Activated CD4-positive, alpha-beta T cell treated with anti-CD3 and anti-CD28 coated beads for 36 hours (primary cell): ENCODE measurements at regions not wholly inside any gene's neighbourhood (a gene's known extent, or its start where the extent isn't known, plus 50 kb on each side); places are given as distances from the start of the nearest gene placed in this dataset.
"Not testable (repeated sequence)": the region's sequence is repeated elsewhere in the genome, so short reads cannot be mapped to it uniquely, and the experiment has no call there.

Source experiments
- ATAC-seq: fragments of 200-7000 bp; cut with Tn5 transposase; one replicate; pipeline ENCODE4 v1.10.0; 2021; ENCODE audit warnings: mild to moderate bottlenecking, moderate library complexity
- CTCF ChIA-PET: fragments of 350-600 bp; sonication (Branson Sonifier 250); formaldehyde crosslinking; loops from one replicate; lab custom pipeline; 2021; ENCODE audit warnings: antibody characterized with exemption; lab: Charles Lee
- POLR2A ChIA-PET: fragments of 350-600 bp; sonication (Branson Sonifier 250); formaldehyde crosslinking; loops from one replicate; lab custom pipeline; 2021; ENCODE audit warnings: antibody characterized with exemption, inconsistent platforms; lab: Charles Lee
- DNase-seq: peaks from one replicate; pipeline ENCODE4 v3.0.0-alpha.2; 2020
- H3K27ac Mint-ChIP-seq: one replicate; pipeline ENCODE4 v1.8.0; 2021; ENCODE audit warnings: mixed read lengths
- H3K27me3 Mint-ChIP-seq: one replicate; pipeline ENCODE4 v1.8.0; 2021; ENCODE audit warnings: mixed read lengths
- H3K36me3 Mint-ChIP-seq: one replicate; pipeline ENCODE4 v1.8.0; 2021; ENCODE audit warnings: low read depth, mixed read lengths
- H3K4me1 Mint-ChIP-seq: one replicate; pipeline ENCODE4 v1.8.0; 2021; ENCODE audit warnings: mixed read lengths
- H3K4me3 Mint-ChIP-seq: one replicate; pipeline ENCODE4 v1.8.0; 2021; ENCODE audit warnings: mild to moderate bottlenecking, moderate library complexity, mixed read lengths
- H3K9me3 Mint-ChIP-seq: one replicate; pipeline ENCODE4 v1.8.0; 2021; ENCODE audit warnings: low read depth, mixed read lengths
- intact Hi-C, 2 experiments: fragments of 100-400 bp; cut with DNase I in 1 of 2; cut with micrococcal nuclease in 1 of 2; formaldehyde crosslinking; loops; one replicate each; pipeline versions ENCODE4 v1.14.2 to v1.15.1; 2022 to 2024; cut with DNase I, micrococcal nuclease

- Mint-ChIP-seq H3K27me3 (no peaks in the 10 kb centered on the region), H3K4me3 (no peak overlapping the region), H3K27ac (no peak overlapping the region), H3K36me3 (no peaks in the 10 kb centered on the region), H3K4me1 (no peaks in the 10 kb centered on the region), H3K9me3 (peaks cover 12% of the 10 kb centered on the region)
- no peak for ATAC-seq
- ChIA-PET POLR2A (no interaction called here), CTCF (no interaction called here)
- intact Hi-C loops, result no loop called here
- DNase-seq, result no peak
These were observed 348.5 kb downstream of the DNAH5 start for GRCh38 chr5:13595978-13596377.

- H3K27me3 Mint-ChIP-seq, result no peaks in the 10 kb centered on the region
- no peak for DNase-seq
- no peak overlapping the region for H3K4me3 Mint-ChIP-seq
- peaks cover 11% of the 10 kb centered on the region for H3K9me3 Mint-ChIP-seq
- ChIA-PET POLR2A (no interaction called here), CTCF (no interaction called here)
- ATAC-seq, result no peak
- intact Hi-C loops, result no loop called here
- no peaks in the 10 kb centered on the region for H3K4me1 Mint-ChIP-seq
- H3K36me3 Mint-ChIP-seq, result no peaks in the 10 kb centered on the region
- no peak overlapping the region for H3K27ac Mint-ChIP-seq
These were observed 352.9 kb downstream of the DNAH5 start for GRCh38 chr5:13591621-13592020.

GRCh38 chr5:13585324-13585723 is 359.2 kb downstream of the DNAH5 start:
- CTCF ChIA-PET, result no interaction called here

GRCh38 chr5:13581914-13582313 is 362.6 kb downstream of the DNAH5 start:
- H3K27ac Mint-ChIP-seq, result no peak overlapping the region
- no peaks in the 10 kb centered on the region for H3K36me3 Mint-ChIP-seq
- intact Hi-C loops, result no loop called here
- POLR2A ChIA-PET, result no interaction called here
- CTCF ChIA-PET, result no interaction called here
- H3K27me3 Mint-ChIP-seq, result no peaks in the 10 kb centered on the region
- H3K4me3 Mint-ChIP-seq, result no peak overlapping the region
- H3K9me3 Mint-ChIP-seq, result peaks cover 5% of the 10 kb centered on the region
- ATAC-seq, result no peak
- DNase-seq, result no peak
- H3K4me1 Mint-ChIP-seq, result no peaks in the 10 kb centered on the region

More at GRCh38 chr5:13585324-13585723, 359.2 kb downstream of the DNAH5 start:
- POLR2A ChIA-PET, result no interaction called here
- no peak for ATAC-seq
- Mint-ChIP-seq H3K9me3 (peaks cover 1% of the 10 kb centered on the region), H3K27me3 (no peaks in the 10 kb centered on the region), H3K4me1 (no peaks in the 10 kb centered on the region), H3K36me3 (no peaks in the 10 kb centered on the region), H3K27ac (no peak overlapping the region), H3K4me3 (no peak overlapping the region)
- intact Hi-C loops, result no loop called here
- DNase-seq, result no peak

GRCh38 chr5:13581132-13581531 is 363.4 kb downstream of the DNAH5 start:
- H3K27ac Mint-ChIP-seq, result no peak overlapping the region
- H3K4me3 Mint-ChIP-seq, result no peak overlapping the region
- ATAC-seq, result no peak
- no peaks in the 10 kb centered on the region for H3K36me3 Mint-ChIP-seq
- no peak for DNase-seq
- intact Hi-C loops, result no loop called here
- H3K4me1 Mint-ChIP-seq, result no peaks in the 10 kb centered on the region
- H3K9me3 Mint-ChIP-seq, result peaks cover 5% of the 10 kb centered on the region
- ChIA-PET POLR2A (no interaction called here), CTCF (no interaction called here)
- H3K27me3 Mint-ChIP-seq, result no peaks in the 10 kb centered on the region

GRCh38 chr5:13580058-13580457 is 364.4 kb downstream of the DNAH5 start:
- POLR2A ChIA-PET, result no interaction called here
- H3K27me3 Mint-ChIP-seq, result no peaks in the 10 kb centered on the region
- no peak for DNase-seq
- H3K27ac Mint-ChIP-seq, result no peak overlapping the region
- peaks cover 7% of the 10 kb centered on the region for H3K9me3 Mint-ChIP-seq
- no peaks in the 10 kb centered on the region for H3K36me3 Mint-ChIP-seq
- no peak for ATAC-seq
- H3K4me1 Mint-ChIP-seq, result no peaks in the 10 kb centered on the region
- CTCF ChIA-PET, result interaction anchor here (0.6 kb wide), 1 partner anchor 386 kb away, joined by 3 read pairs; no protein-coding TSS in a partner anchor
- intact Hi-C loops, result no loop called here
- H3K4me3 Mint-ChIP-seq, result no peak overlapping the region

GRCh38 chr5:13579091-13579490 is 365.4 kb downstream of the DNAH5 start:
- H3K36me3 Mint-ChIP-seq, H3K27ac Mint-ChIP-seq, intact Hi-C loops, H3K9me3 Mint-ChIP-seq, H3K4me1 Mint-ChIP-seq, CTCF ChIA-PET, H3K4me3 Mint-ChIP-seq, DNase-seq, H3K27me3 Mint-ChIP-seq, POLR2A ChIA-PET, ATAC-seq: not testable (repeated sequence)

GRCh38 chr5:13578311-13579039 is 366.0 kb downstream of the DNAH5 start:
- H3K36me3 Mint-ChIP-seq, CTCF ChIA-PET, H3K4me1 Mint-ChIP-seq, H3K27me3 Mint-ChIP-seq, POLR2A ChIA-PET, DNase-seq, H3K4me3 Mint-ChIP-seq, intact Hi-C loops, H3K9me3 Mint-ChIP-seq, H3K27ac Mint-ChIP-seq, ATAC-seq: not testable (repeated sequence)

GRCh38 chr5:13574574-13574973 is 369.9 kb downstream of the DNAH5 start:
- DNase-seq, result no peak
- no peak for ATAC-seq
- no peaks in the 10 kb centered on the region for H3K4me1 Mint-ChIP-seq
- no peak overlapping the region for H3K4me3 Mint-ChIP-seq
- H3K36me3 Mint-ChIP-seq, result no peaks in the 10 kb centered on the region
- H3K27me3 Mint-ChIP-seq, result no peaks in the 10 kb centered on the region
- H3K9me3 Mint-ChIP-seq, result peaks cover 5% of the 10 kb centered on the region
- POLR2A ChIA-PET, result no interaction called here
- no peak overlapping the region for H3K27ac Mint-ChIP-seq
- CTCF ChIA-PET, result interaction anchor here (1.6 kb wide), 1 partner anchor 11 kb away, joined by 4 read pairs; no protein-coding TSS in a partner anchor
- intact Hi-C loops, result no loop called here

- Mint-ChIP-seq H3K9me3 (peaks cover 2% of the 10 kb centered on the region), H3K27ac (no peak overlapping the region), H3K4me1 (no peaks in the 10 kb centered on the region), H3K36me3 (no peaks in the 10 kb centered on the region), H3K4me3 (no peak overlapping the region), H3K27me3 (no peaks in the 10 kb centered on the region)
- ChIA-PET POLR2A (no interaction called here), CTCF (no interaction called here)
- DNase-seq, result no peak
- intact Hi-C loops, result no loop called here
- no peak for ATAC-seq
These were observed 372.3 kb downstream of the DNAH5 start for GRCh38 chr5:13572163-13572562.

- ChIA-PET CTCF (no interaction called here), POLR2A (no interaction called here)
- intact Hi-C loops, result no loop called here
- H3K4me1 Mint-ChIP-seq, result no peaks in the 10 kb centered on the region
- no peak overlapping the region for H3K4me3 Mint-ChIP-seq
- no peak overlapping the region for H3K27ac Mint-ChIP-seq
- no peaks in the 10 kb centered on the region for H3K36me3 Mint-ChIP-seq
- DNase-seq, result no peak
- peaks cover 2% of the 10 kb centered on the region for H3K9me3 Mint-ChIP-seq
- H3K27me3 Mint-ChIP-seq, result no peaks in the 10 kb centered on the region
- no peak for ATAC-seq
These were observed 375.3 kb downstream of the DNAH5 start for GRCh38 chr5:13569090-13569715.

GRCh38 chr5:13567819-13568218 is 376.7 kb downstream of the DNAH5 start:
- ATAC-seq, result no peak
- intact Hi-C loops, result no loop called here
- no peaks in the 10 kb centered on the region for H3K4me1 Mint-ChIP-seq
- no peaks in the 10 kb centered on the region for H3K36me3 Mint-ChIP-seq
- ChIA-PET CTCF (no interaction called here), POLR2A (no interaction called here)
- H3K27me3 Mint-ChIP-seq, result no peaks in the 10 kb centered on the region
- DNase-seq, result no peak
- H3K9me3 Mint-ChIP-seq, result peaks cover 2% of the 10 kb centered on the region
- no peak overlapping the region for H3K27ac Mint-ChIP-seq
- H3K4me3 Mint-ChIP-seq, result no peak overlapping the region
